ENCODE measurements at regions not wholly inside any gene's neighbourhood (a gene's known extent, or its start where the extent isn't known, plus 50 kb on each side); places are given as distances from the start of the nearest gene placed in this dataset.
A peak's percentile ranks its signal among the peaks of the same experiment; 100 is the strongest.
"Not testable (repeated sequence)": the region's sequence is repeated elsewhere in the genome, so short reads cannot be mapped to it uniquely, and the experiment has no call there.

DNA sequence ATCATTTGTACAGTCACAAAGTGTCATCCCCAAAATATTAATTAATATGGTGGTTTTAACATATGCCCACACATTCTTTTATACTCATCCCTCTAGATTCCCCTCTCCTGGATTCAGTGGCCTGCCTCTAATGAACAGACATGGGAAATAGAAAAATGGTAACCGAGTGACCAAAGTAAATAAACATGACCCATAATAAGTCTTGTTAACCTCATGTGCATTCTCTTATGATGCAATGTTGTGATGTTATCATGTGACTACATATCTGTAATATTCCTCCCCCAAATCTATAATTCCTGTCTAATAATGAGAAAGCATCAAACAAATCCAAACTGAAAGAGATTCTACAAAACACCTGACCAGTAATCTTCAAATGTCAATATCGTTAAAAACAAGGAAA lies 164.5 kb upstream of the PRSS1 start:
- no peak for FAIRE-seq
- TF ChIP-seq TAF1 (IDR thresholded peaks at IDR 0.05; ENCODE audit: low read depth, low read length), result no peak
- no peak for TF ChIP-seq POLR2A (IDR thresholded peaks at IDR 0.05; ENCODE audit: low read depth, low read length)
- no peak for TF ChIP-seq POLR2AphosphoS5 (IDR thresholded peaks at IDR 0.05; ENCODE audit: low read depth, low read length)
- no peak for TF ChIP-seq PAX5 (IDR thresholded peaks at IDR 0.05; ENCODE audit: insufficient read depth, low read length, severe bottlenecking)
- TF ChIP-seq SPI1 (IDR thresholded peaks at IDR 0.05; ENCODE audit: low read depth, low read length), result no peak
- TF ChIP-seq POU2F2 (IDR thresholded peaks at IDR 0.05; ENCODE audit: low read depth, low read length), result no peak
- DNase-seq (ENCODE audit: insufficient read length, low spot score), result no peak

- no peak for TF ChIP-seq TAF1 (IDR thresholded peaks at IDR 0.05; ENCODE audit: low read depth, low read length)
- TF ChIP-seq SPI1 (IDR thresholded peaks at IDR 0.05; ENCODE audit: low read depth, low read length), result peak; percentile 48
- FAIRE-seq (no peak), DNase-seq (ENCODE audit: insufficient read length, low spot score) (no peak)
Observed at GRCh38 chr7:142583446-142583845, 165.8 kb upstream of the PRSS1 start.

GRCh38 chr7:142582351-142582750 lies 166.9 kb upstream of the PRSS1 start:
- FAIRE-seq, result no peak
- TF ChIP-seq POLR2A (IDR thresholded peaks at IDR 0.05; ENCODE audit: low read depth, low read length) (no peak), POLR2AphosphoS5 (IDR thresholded peaks at IDR 0.05; ENCODE audit: low read depth, low read length) (no peak), PAX5 (IDR thresholded peaks at IDR 0.05; ENCODE audit: insufficient read depth, low read length, severe bottlenecking) (no peak), TAF1 (IDR thresholded peaks at IDR 0.05; ENCODE audit: low read depth, low read length) (no peak), SPI1 (IDR thresholded peaks at IDR 0.05; ENCODE audit: low read depth, low read length) (no peak), POU2F2 (IDR thresholded peaks at IDR 0.05; ENCODE audit: low read depth, low read length) (no peak)
- DNase-seq (ENCODE audit: insufficient read length, low spot score), result no peak

DNA sequence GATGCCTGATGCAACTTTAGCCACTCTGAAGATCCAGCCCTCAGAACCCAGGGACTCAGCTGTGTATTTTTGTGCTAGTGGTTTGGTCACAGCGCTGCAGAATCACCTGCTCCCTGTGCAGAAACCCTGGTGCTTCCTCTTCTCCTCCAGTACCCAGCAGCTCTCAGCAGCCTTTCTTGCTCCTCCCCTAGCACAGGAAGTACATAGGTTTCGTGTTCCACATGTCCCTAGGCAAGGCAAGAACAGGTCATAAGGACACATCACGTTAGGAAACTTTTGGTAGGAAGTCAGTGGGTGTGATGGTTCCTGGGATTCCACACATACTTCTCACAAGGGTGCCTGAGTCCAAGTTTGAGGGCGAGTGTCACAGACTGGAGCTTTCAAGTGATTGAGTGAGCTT lies 167.9 kb upstream of the PRSS1 start:
- FAIRE-seq (no peak), DNase-seq (ENCODE audit: insufficient read length, low spot score) (peak; percentile 30)
- TF ChIP-seq TAF1 (IDR thresholded peaks at IDR 0.05; ENCODE audit: low read depth, low read length) (no peak), PAX5 (IDR thresholded peaks at IDR 0.05; ENCODE audit: insufficient read depth, low read length, severe bottlenecking) (no peak), POLR2AphosphoS5 (IDR thresholded peaks at IDR 0.05; ENCODE audit: low read depth, low read length) (no peak), POLR2A (IDR thresholded peaks at IDR 0.05; ENCODE audit: low read depth, low read length) (no peak), SPI1 (IDR thresholded peaks at IDR 0.05; ENCODE audit: low read depth, low read length) (no peak), POU2F2 (IDR thresholded peaks at IDR 0.05; ENCODE audit: low read depth, low read length) (no peak)

GRCh38 chr7:142579946-142580345 lies 169.3 kb upstream of the PRSS1 start:
- TF ChIP-seq POLR2AphosphoS5 (IDR thresholded peaks at IDR 0.05; ENCODE audit: low read depth, low read length), result no peak
- TF ChIP-seq TAF1 (IDR thresholded peaks at IDR 0.05; ENCODE audit: low read depth, low read length), result no peak
- no peak for TF ChIP-seq SPI1 (IDR thresholded peaks at IDR 0.05; ENCODE audit: low read depth, low read length)
- no peak for TF ChIP-seq POLR2A (IDR thresholded peaks at IDR 0.05; ENCODE audit: low read depth, low read length)
- TF ChIP-seq PAX5 (IDR thresholded peaks at IDR 0.05; ENCODE audit: insufficient read depth, low read length, severe bottlenecking), result no peak
- TF ChIP-seq POU2F2 (IDR thresholded peaks at IDR 0.05; ENCODE audit: low read depth, low read length), result no peak
- no peak for DNase-seq (ENCODE audit: insufficient read length, low spot score)
- FAIRE-seq, result no peak

DNA sequence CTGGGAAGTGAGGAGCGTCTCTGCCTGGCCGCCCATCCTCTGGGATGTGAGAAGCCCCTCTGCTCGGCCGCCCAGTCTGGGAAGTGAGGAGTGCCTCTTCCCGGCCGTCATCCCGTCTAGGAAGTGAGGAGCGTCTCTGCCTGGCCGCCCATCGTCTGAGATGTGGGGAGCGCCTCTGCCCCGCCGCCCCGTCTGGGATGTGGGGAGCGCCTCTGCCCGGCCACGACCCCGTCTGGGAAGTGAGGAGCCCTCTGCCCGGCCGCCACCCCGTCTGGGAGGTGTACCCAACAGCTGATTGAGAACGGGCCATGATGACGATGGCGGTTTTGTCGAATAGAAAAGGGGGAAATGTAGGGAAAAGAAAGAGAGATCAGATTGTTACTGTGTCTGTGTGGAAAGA lies 173.9 kb upstream of the PRSS1 start:
- not testable (repeated sequence) for DNase-seq (ENCODE audit: insufficient read length, low spot score); FAIRE-seq

DNA sequence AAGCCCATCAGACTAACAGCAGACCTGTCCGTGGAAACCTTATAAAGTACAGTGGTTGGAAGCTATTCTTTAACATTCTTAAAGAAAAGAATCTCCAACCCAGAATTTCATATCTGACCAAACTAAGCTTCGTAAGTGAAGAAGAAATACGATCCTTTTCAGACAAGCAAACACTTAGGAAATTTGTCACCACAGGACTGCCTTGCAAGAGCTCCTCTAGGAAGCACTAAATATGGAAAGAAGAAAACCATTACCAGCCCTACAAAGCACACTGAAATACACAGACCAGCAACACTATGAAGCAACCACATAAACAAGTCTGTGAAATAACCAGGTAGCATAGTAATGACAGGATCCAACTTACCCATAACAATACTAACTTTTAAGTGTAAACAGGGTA lies 177.7 kb upstream of the PRSS1 start:
- no peak for TF ChIP-seq TAF1 (IDR thresholded peaks at IDR 0.05; ENCODE audit: low read depth, low read length)
- TF ChIP-seq POU2F2 (IDR thresholded peaks at IDR 0.05; ENCODE audit: low read depth, low read length), result no peak
- TF ChIP-seq PAX5 (IDR thresholded peaks at IDR 0.05; ENCODE audit: insufficient read depth, low read length, severe bottlenecking), result no peak
- TF ChIP-seq POLR2A (IDR thresholded peaks at IDR 0.05; ENCODE audit: low read depth, low read length), result no peak
- TF ChIP-seq POLR2AphosphoS5 (IDR thresholded peaks at IDR 0.05; ENCODE audit: low read depth, low read length), result no peak
- TF ChIP-seq SPI1 (IDR thresholded peaks at IDR 0.05; ENCODE audit: low read depth, low read length), result no peak
- no peak for FAIRE-seq
- no peak for DNase-seq (ENCODE audit: insufficient read length, low spot score)

DNA sequence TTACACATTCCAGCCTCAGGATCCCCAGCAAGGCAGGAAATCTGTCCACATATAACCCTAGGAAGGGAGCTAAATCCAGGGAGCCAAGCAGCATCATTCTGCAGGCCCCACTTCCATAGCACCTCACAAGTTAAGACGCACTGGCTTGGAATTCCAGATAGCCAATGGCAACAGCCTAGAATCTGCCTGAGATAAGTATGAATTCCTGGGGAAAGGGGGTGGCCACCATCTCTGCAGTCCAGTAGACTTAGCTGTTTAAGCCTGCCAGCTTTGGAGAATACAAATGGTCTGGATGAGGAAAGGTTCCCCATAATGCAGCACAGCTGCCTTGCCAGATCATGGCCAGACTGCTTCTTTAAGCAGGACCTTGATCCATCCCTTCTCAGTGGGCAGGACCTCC lies 179.4 kb upstream of the PRSS1 start:
- DNase-seq (ENCODE audit: insufficient read length, low spot score) (no peak), FAIRE-seq (no peak)

DNA sequence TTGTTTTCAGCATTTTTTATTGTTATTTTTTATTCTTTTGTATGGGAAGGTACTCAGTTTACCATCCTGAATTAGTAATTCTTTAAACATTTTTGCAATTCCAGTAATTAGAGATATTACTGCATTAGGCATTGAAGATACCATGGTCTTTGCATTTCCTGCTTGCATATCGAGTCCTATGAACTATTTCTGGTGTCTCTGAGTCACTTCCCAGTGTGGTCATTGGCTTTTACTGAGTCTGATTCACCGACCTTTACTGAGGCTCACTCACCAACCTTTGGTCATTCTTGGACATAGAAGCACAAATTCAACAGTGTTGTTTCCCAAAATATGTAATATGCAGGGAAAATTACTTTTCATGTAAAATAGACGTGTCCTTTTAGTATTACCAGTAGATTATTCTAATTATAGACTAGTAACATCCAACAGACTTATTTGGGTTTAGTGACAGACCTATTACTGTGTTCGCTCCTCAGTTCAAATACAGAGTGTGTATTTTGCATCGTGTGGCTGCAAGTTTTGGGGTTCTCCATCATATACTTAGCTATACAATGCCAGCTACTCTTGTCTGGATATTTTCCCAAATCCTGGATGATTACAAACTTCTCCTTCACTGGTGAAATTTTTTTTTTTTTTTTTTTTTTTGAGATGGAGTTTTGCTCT lies 180.7 kb upstream of the PRSS1 start:
- FAIRE-seq, result no peak
- DNase-seq (ENCODE audit: insufficient read length, low spot score), result no peak
- no peak for TF ChIP-seq SPI1 (IDR thresholded peaks at IDR 0.05; ENCODE audit: low read depth, low read length)
- TF ChIP-seq POLR2AphosphoS5 (IDR thresholded peaks at IDR 0.05; ENCODE audit: low read depth, low read length), result no peak
- no peak for TF ChIP-seq TAF1 (IDR thresholded peaks at IDR 0.05; ENCODE audit: low read depth, low read length)
- TF ChIP-seq POU2F2 (IDR thresholded peaks at IDR 0.05; ENCODE audit: low read depth, low read length), result no peak
- TF ChIP-seq POLR2A (IDR thresholded peaks at IDR 0.05; ENCODE audit: low read depth, low read length), result no peak
- no peak for TF ChIP-seq PAX5 (IDR thresholded peaks at IDR 0.05; ENCODE audit: insufficient read depth, low read length, severe bottlenecking)

More for the DNA sequence above, 179.4 kb upstream of the PRSS1 start:
- TF ChIP-seq POU2F2 (IDR thresholded peaks at IDR 0.05; ENCODE audit: low read depth, low read length) (no peak), POLR2AphosphoS5 (IDR thresholded peaks at IDR 0.05; ENCODE audit: low read depth, low read length) (no peak), POLR2A (IDR thresholded peaks at IDR 0.05; ENCODE audit: low read depth, low read length) (no peak), SPI1 (IDR thresholded peaks at IDR 0.05; ENCODE audit: low read depth, low read length) (no peak), PAX5 (IDR thresholded peaks at IDR 0.05; ENCODE audit: insufficient read depth, low read length, severe bottlenecking) (no peak), TAF1 (IDR thresholded peaks at IDR 0.05; ENCODE audit: low read depth, low read length) (no peak)

GRCh38 chr7:142567201-142568075 lies 181.8 kb upstream of the PRSS1 start:
- no peak for FAIRE-seq
- TF ChIP-seq TAF1 (IDR thresholded peaks at IDR 0.05; ENCODE audit: low read depth, low read length) (no peak), POLR2A (IDR thresholded peaks at IDR 0.05; ENCODE audit: low read depth, low read length) (no peak), PAX5 (IDR thresholded peaks at IDR 0.05; ENCODE audit: insufficient read depth, low read length, severe bottlenecking) (no peak), POLR2AphosphoS5 (IDR thresholded peaks at IDR 0.05; ENCODE audit: low read depth, low read length) (no peak), SPI1 (IDR thresholded peaks at IDR 0.05; ENCODE audit: low read depth, low read length) (no peak), POU2F2 (IDR thresholded peaks at IDR 0.05; ENCODE audit: low read depth, low read length) (no peak)
- DNase-seq (ENCODE audit: insufficient read length, low spot score), result no peak
